GM18951 (cell line): ENCODE measurements at regions not wholly inside any gene's neighbourhood (a gene's known extent, or its start where the extent isn't known, plus 50 kb on each side); places are given as distances from the start of the nearest gene placed in this dataset.

Experiments
- POLR2A ChIP-seq: IDR thresholded peaks from 4 replicates; pipeline ENCODE4 v1.6.1; 2011; ENCODE audit warnings: mild to moderate bottlenecking; ENCODE audit not compliant: insufficient read length, insufficient read depth; ENCODE audit errors: extremely low read depth
- in situ Hi-C: fragments of 300-500 bp; cut with MboI; formaldehyde crosslinking; loops from one replicate; pipeline ENCODE4 v1.12.0; 2022; ENCODE audit warnings: low sequenced_read_pairs, mixed read lengths, inconsistent platforms; ENCODE audit not compliant: unreplicated experiment

DNA sequence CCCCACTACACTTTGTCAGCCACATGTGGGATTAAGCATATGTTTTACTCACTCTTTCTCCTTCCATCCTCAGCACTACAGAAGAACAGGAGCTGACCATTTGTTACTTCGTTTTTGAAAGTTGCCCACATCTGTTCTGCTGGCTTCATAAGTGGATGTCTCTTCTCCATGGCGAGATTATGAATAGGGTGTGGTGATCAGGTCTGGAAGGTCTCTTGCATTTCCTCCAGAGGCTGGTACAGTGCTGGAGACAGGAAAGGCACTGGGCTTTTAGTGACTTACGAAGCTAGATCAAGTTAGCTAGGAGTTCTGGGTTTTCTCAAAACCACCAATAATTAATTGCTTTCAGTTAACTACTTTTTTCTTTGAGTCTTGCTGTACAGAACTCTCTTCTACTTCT is 136.5 kb downstream of the AQP4 start:
- in situ Hi-C loops = no loop called here
- TF ChIP-seq POLR2A = no peak

DNA sequence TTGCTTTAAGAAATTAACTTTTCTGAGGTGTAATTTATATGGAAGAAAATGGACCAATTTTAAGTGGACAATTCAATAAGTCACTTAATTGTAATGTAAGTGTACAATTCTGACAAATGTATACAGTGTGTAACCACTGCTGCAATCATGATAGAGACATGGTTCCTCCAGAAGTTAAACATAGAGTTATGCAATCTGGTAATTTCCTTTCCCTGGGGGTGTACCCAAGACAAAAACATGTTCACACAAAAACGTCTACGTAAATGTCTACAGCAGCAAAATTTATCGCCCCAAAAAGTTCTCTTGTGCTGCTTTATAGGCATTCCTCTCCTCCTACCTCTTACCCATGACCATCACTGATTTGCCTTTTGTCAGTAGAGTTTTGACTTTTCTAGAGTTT is 141.5 kb downstream of the AQP4 start:
- no peak for TF ChIP-seq POLR2A
- in situ Hi-C loops = no loop called here

DNA sequence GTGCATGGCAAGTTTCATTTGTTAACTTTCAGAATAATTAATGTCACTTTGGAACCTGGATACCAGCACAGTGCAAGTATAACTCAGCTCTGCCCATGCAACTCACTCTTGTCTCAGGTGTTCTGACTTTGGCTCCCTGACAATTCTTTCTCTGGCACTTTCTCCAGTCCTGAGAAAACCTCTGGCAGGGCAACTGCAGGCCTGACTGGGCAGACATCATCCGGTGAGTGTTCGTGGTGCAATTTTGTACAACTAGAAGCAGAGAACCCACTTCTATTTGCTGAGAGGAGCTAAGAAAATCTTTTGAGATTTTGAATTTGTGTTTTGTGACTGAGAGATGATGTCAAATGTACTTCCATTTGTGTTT is 143.0 kb downstream of the AQP4 start:
- in situ Hi-C loops = no loop called here
- no peak for TF ChIP-seq POLR2A

DNA sequence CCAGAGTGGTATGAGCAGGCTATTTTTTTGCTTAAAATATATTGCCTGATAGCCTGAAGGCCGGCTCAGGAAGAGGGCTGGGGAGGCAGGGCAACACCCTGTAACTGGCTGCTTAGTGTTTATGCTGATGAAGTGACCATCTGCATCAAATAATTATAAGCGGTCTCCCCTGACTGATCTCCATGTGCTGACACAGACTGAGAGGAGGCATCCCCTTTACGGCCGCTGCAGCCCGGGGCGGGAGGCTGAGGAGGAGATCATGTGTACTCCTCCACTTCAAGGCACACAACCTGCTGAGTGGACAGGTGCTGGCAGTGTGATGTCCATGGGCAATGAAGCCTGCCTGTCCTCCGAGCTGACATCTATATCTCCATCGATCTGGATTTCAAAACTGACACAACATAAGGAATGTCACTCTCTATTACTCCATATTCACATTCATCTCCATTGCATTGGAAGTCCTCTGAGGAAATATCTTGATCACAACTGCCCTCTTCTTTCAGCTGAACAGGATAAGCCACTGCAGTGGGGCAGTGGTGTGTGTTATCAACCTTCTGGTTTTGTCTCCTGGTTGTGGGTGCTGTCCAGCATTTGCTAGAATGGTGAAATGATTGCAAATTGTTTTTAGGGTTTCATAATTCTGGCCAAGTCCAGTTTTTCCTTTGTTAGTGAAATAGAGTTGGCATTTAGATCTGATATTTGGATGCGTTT is 143.5 kb downstream of the AQP4 start:
- no peak for TF ChIP-seq POLR2A
- in situ Hi-C loops = no loop called here

DNA sequence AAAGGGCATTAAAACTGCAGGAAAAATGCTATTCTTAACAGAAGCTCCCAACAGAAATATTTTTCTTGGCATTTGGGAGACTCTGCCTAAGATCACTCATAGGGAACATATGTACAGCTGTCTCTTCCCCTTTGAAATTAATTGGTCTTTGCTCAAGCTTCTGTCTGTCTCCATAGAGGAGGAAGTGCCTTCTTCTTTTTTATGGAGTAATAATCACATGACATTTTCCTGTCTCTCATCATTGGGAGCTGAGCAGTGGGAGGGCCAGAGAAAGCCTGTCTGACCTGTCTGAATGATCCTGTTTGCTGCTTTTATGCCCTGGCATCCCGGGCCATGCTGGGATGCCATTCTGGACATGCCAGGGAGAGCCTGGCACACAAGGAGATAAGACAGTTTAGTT is 145.6 kb downstream of the AQP4 start:
- in situ Hi-C loops = no loop called here

DNA sequence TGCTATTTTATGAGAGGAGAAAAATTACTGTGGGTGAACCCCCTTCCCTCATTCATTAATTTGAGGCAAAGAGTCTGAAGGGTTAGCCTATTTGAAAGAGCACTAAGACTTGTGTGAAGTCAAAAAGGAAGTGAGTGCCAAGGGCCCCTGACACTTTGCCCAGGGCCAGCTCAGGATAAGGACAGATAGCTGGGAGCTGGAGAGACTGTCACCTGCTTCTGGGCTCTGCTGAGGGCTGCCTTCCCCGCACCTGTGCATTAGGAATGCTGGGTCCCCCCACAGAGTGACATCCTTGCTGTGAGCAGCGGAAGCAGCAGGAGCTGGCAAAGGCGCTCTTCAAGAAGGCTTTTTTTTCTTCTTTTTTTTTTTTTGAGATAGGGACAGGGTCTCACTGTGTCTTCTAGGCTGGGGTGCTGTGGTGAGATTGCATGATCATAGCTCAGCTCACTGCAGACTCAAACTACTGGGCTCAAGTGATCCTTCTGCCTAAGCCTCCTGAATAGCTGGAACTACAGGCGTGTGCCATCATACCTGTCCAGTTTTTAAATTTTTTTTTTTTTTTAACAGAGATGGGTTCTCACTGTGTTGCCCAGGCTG is 148.3 kb downstream of the AQP4 start:
- in situ Hi-C loops = no loop called here
- TF ChIP-seq POLR2A = no peak

More for the DNA sequence above, 145.6 kb downstream of the AQP4 start:
- TF ChIP-seq POLR2A = no peak

DNA sequence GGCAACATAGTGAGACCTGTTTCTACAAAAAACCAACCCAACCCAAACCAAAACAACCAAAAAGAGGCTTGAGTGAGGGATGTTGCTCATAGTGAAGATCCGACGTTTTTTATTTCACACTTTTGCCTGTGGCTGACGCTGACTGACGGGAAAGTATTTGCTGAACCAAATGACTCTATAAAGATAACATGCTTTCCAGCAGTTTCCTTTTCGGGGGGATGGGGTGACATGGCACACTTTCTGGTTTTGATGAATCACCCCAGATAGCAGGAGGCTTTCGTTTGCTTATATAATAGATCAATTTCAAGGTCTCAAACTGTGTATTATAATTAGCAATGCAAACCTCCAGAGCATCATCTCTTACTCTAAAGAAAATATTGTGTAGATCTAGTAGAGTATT is 150.8 kb downstream of the AQP4 start:
- in situ Hi-C loops = no loop called here
- TF ChIP-seq POLR2A = no peak

DNA sequence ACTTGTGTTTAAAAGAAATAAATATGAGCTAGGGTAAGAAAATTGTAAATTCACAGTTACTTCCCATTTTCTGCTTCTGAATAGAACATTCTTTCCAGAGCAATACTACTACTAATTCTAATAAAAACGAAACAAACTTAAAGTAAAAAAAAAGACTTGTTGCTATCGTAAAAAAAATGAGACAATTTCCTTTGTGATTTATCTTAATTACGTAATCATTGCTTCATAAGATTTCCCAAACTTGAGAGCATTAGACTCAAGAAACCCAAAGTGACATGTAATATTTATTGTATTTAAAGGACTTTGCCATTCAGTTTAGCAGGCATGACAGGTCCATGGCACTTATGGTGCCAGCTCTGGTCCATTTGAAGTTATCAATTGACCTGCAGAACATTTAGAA is 153.8 kb downstream of the AQP4 start:
- in situ Hi-C loops = no loop called here
- TF ChIP-seq POLR2A = no peak

DNA sequence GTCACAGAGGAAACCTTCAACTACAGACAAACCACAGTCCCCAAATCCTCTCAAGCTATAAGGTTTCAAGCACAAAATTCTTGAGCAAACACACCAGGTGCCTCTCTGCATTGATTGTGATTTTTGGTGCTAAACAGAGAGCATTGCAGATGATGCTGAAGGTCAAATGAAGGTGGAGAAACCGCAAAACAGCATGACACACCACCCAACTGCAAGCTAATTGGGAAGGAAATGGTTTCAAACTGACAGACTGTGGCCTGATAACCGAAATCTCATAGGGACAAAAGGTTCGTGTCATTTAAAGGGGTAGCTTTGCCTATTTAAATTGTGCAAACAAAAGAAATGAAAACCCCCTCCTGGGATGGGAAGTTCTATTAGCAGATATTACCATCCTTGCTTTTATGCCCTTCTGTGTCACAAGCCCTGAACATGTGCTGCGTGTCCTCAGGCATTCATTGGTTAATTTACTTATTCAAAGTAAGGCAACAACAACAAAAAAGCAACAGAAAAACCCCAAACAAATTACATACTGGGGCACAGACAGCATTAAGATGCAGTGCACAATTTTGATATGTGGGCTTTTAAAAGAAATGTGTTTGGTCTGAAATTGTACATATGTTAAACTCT is 154.9 kb downstream of the AQP4 start:
- in situ Hi-C loops = no loop called here
- no peak for TF ChIP-seq POLR2A

DNA sequence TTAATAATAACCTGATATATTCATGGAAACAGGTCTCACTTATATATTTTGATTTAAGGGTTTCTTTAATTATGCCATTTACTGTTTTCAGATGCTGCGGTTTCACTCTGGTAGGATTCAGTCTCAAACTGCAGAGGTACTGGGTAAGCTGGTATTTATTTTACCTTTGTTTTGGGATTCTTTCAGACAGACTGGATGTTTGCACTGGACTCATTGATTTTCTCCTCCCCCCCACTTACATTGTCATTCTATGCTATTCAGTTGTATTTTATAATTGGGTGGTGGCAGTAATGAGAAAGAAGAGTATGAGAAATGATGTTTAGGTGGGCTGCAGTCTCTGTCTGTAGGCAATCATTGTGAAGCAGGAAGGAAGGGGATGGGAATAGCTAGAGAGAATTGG is 155.6 kb downstream of the AQP4 start:
- in situ Hi-C loops = no loop called here
- no peak for TF ChIP-seq POLR2A

DNA sequence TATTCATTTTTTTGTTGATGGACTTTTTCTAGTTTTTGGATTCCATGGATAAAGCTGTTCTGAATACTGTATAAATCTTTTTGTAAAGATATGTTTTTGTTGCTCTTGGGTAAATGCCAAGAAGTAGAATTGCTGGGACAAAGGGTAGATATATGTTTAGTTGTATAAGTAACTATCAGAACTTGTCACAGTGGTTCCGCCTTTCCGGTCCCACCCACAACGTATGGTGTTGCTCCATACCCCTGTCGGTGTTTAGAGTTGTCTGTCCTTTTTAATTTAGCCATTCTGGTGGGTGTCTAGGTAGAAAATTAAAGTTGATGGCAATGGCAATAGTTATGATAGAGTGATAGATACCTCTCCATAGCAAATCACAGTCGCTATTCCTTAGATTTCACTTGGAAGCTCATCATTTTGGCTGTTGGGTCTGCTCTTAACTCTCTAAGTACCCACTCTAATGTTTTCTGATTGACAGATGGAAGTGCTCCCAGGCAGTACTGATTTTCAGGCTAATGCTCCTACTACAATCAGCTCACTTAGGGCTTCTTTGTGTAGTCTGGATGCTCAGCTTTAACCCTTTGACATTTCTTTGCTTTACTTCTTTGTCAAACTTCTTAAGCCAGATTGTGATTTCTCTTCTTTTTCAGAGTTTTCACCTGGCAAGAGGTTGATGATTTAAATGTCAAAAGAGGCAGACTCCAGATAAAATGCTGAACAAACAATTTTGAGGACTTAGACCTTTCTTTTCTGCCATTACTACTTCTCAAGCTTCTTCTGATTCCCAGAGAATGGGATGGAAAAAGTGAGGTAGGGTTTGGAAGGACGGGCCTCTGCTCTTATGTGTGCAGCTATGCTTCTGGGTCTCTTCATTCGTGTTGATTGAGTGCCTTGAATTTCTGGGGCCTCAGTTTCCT is 156.4 kb downstream of the AQP4 start:
- in situ Hi-C loops = no loop called here
- TF ChIP-seq POLR2A = no peak

DNA sequence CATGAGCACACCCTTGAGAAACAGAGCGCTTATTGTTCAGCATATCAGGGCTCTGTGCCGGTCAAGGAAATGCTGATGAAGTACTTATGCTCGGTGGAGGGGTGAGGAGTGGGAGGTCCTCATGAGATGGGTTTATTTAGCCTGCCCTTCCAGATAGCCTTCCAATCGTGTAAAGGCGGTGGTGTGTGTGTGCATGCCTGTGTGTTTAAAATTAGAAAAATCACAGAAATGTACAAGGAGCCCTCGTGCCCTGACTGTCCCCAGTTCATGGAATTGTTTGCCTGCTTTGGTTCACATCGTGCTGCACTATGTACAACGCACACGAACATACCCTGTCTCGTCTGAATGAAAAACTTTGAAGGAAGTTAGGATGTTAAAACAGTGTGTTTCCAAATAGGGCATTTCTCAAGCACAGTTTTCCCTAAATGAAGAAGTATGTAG is 158.6 kb downstream of the AQP4 start:
- TF ChIP-seq POLR2A = no peak
- in situ Hi-C loops = no loop called here

DNA sequence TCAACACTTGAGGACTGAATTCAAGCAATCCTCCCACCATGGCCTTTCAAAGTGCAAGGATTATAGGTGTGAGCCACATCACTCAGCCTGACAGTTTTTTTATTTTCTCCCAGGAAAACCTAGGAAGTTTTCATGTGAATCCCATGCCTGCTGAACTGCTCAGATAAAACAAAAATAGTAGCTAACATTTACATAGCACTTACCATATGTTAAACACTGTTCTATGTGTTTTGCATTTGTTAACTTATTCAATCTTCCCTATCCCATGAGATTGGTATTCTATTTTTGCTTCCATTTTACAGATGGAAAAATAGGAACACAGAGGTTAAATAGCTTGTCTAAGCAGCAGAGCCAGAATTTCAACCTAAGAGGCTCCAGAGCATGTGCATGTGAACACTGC is 157.4 kb upstream of the KCTD1 start:
- in situ Hi-C loops = no loop called here

More for the DNA sequence above, 157.4 kb upstream of the KCTD1 start:
- TF ChIP-seq POLR2A = no peak
